ENCODE measurements at regions not wholly inside any gene's neighbourhood (a gene's known extent, or its start where the extent isn't known, plus 50 kb on each side); places are given as distances from the start of the nearest gene placed in this dataset.

DNA sequence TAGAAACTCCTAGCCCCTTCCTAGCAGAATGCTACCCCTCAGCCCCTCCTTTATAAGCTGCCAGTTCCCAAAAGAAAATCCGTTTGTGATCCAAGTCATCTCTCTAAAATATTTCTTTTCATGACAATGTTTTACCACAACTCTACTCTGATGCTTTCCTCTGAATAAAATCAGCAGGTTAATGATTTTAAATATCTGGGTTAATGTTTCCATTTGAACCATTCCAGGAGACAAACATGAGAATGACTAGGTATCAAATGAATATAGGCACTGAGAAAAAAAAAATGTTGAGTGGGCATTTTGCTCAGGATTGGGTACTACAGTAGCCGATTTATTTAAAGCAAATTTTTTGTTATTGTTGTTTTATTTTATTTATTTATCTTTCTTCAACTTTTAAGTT lies 360.3 kb downstream of the WDR11 start:
- no peak for TF ChIP-seq EZH2 (IDR thresholded peaks at IDR 0.05; ENCODE audit: borderline replicate concordance, insufficient read depth, low read depth, low read length, poor library complexity, severe bottlenecking)
- TF ChIP-seq, protein P1, sequence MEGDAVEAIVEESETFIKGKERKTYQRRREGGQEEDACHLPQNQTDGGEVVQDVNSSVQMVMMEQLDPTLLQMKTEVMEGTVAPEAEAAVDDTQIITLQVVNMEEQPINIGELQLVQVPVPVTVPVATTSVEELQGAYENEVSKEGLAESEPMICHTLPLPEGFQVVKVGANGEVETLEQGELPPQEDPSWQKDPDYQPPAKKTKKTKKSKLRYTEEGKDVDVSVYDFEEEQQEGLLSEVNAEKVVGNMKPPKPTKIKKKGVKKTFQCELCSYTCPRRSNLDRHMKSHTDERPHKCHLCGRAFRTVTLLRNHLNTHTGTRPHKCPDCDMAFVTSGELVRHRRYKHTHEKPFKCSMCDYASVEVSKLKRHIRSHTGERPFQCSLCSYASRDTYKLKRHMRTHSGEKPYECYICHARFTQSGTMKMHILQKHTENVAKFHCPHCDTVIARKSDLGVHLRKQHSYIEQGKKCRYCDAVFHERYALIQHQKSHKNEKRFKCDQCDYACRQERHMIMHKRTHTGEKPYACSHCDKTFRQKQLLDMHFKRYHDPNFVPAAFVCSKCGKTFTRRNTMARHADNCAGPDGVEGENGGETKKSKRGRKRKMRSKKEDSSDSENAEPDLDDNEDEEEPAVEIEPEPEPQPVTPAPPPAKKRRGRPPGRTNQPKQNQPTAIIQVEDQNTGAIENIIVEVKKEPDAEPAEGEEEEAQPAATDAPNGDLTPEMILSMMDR (IDR thresholded peaks at IDR 0.05) = no peak

DNA sequence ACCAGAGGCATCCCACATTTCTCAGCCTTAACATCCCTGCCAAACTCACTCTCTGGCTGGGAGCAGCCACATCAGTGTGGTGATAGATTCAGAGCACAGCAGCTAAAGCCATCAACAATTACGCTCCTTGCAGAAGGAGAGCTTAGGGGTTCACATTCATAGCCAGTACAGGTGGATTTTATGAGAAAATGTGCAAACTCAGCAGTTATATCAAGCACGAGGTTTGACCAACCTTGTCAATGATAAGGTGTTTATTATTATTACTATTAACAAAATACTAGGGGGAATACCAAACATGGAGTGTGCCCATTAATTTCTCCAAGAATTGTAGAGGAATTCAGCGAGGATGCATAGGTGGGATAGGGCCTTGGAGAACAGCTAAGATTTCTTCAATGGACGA lies 362.3 kb downstream of the WDR11 start:
- no peaks in the 10 kb centered on the region for H3K9me3 Mint-ChIP-seq (ENCODE audit: insufficient read depth)
- Histone ChIP-seq H3K9ac (ENCODE audit: low read length) (no peak overlapping the region), H3K79me2 (ENCODE audit: control insufficient read depth, insufficient read depth, low read length) (no peaks in the 10 kb centered on the region), H3K4me3 (ENCODE audit: control extremely low read depth in 1 of 5, extremely low read depth in 1 of 5, insufficient read depth in 1 of 5, low read depth in 2 of 5, low read length in 4 of 5) (no peak overlapping the region), H3K4me2 (replicated peaks; ENCODE audit: low read depth, low read length, poor library complexity, severe bottlenecking) (no peak overlapping the region), H3K4me1 (ENCODE audit: control insufficient read depth in 2 of 2, insufficient read depth in 2 of 2, low read length in 2 of 2) (no peaks in the 10 kb centered on the region), H3K27ac (ENCODE audit: low read length in 2 of 2) (no peak overlapping the region), H3K9me3 (ENCODE audit: control extremely low read depth in 1 of 3, control insufficient read depth in 2 of 3, insufficient read depth in 1 of 3, low read length in 2 of 3) (no peaks in the 10 kb centered on the region), H3K27me3 (replicated peaks in 1 of 4; ENCODE audit: control extremely low read depth in 1 of 4, control insufficient read depth in 3 of 4, insufficient read depth in 4 of 4, low read length in 3 of 4) (no peaks in the 10 kb centered on the region), H2AFZ (ENCODE audit: insufficient read depth, low read depth, low read length, poor library complexity, severe bottlenecking) (no peak overlapping the region), H4K20me1 (ENCODE audit: control insufficient read depth, insufficient read depth, low read length, poor library complexity, severe bottlenecking) (no peaks in the 10 kb centered on the region), H3K36me3 (replicated peaks in 1 of 2; ENCODE audit: control extremely low read depth in 1 of 2, control insufficient read depth in 1 of 2, extremely low read depth in 1 of 2, insufficient read depth in 2 of 2, low read length in 1 of 2) (no peaks in the 10 kb centered on the region)
- ATAC-seq (ENCODE audit: low read depth) (no peak), DNase-seq (no peak)
- no peaks in the 10 kb centered on the region for H3K27me3 Mint-ChIP-seq
- intact Hi-C loops (cut with micrococcal nuclease) = no loop called here
- no peak for TF ChIP-seq EZH2 (IDR thresholded peaks at IDR 0.05; ENCODE audit: borderline replicate concordance, insufficient read depth, low read depth, low read length, poor library complexity, severe bottlenecking)
- TF ChIP-seq, protein P1 (IDR thresholded peaks at IDR 0.05) = no peak
- no peak overlapping the region for H3K27ac Mint-ChIP-seq
- no peak overlapping the region for H3K4me3 Mint-ChIP-seq
- ChIA-PET CTCF (no interaction called here), POLR2A (no interaction called here)
- WGBS (ENCODE audit: insufficient coverage) = 56% methylated on average over 3 of the region's 4 CpGs
- no peaks in the 10 kb centered on the region for H3K4me1 Mint-ChIP-seq

More for the DNA sequence above, 360.3 kb downstream of the WDR11 start:
- no peak overlapping the region for H3K4me2 ChIP-seq (replicated peaks; ENCODE audit: low read depth, low read length, poor library complexity, severe bottlenecking)
- Mint-ChIP-seq H3K9me3 (ENCODE audit: insufficient read depth) (no peaks in the 10 kb centered on the region), H3K27ac (no peak overlapping the region), H3K4me3 (no peak overlapping the region), H3K27me3 (no peaks in the 10 kb centered on the region), H3K4me1 (no peaks in the 10 kb centered on the region)
- no peaks in the 10 kb centered on the region for H3K9me3 ChIP-seq (ENCODE audit: control extremely low read depth in 1 of 3, control insufficient read depth in 2 of 3, insufficient read depth in 1 of 3, low read length in 2 of 3)
- no peak overlapping the region for H2AFZ ChIP-seq (ENCODE audit: insufficient read depth, low read depth, low read length, poor library complexity, severe bottlenecking)
- DNase-seq = no peak
- no peak overlapping the region for H3K27ac ChIP-seq (ENCODE audit: low read length in 2 of 2)
- no peaks in the 10 kb centered on the region for H3K79me2 ChIP-seq (ENCODE audit: control insufficient read depth, insufficient read depth, low read length)
- no CpG with 5 or more reads among the region's 2 CpGs for WGBS (ENCODE audit: insufficient coverage)
- ChIA-PET POLR2A (no interaction called here), CTCF (no interaction called here)
- no peaks in the 10 kb centered on the region for H4K20me1 ChIP-seq (ENCODE audit: control insufficient read depth, insufficient read depth, low read length, poor library complexity, severe bottlenecking)
- no peaks in the 10 kb centered on the region for H3K4me1 ChIP-seq (ENCODE audit: control insufficient read depth in 2 of 2, insufficient read depth in 2 of 2, low read length in 2 of 2)
- H3K27me3 ChIP-seq (replicated peaks in 1 of 4; ENCODE audit: control extremely low read depth in 1 of 4, control insufficient read depth in 3 of 4, insufficient read depth in 4 of 4, low read length in 3 of 4) = no peaks in the 10 kb centered on the region
- intact Hi-C loops (cut with micrococcal nuclease) = no loop called here
- no peaks in the 10 kb centered on the region for H3K36me3 ChIP-seq (replicated peaks in 1 of 2; ENCODE audit: control extremely low read depth in 1 of 2, control insufficient read depth in 1 of 2, extremely low read depth in 1 of 2, insufficient read depth in 2 of 2, low read length in 1 of 2)
- no peak for ATAC-seq (ENCODE audit: low read depth)
- H3K4me3 ChIP-seq (ENCODE audit: control extremely low read depth in 1 of 5, extremely low read depth in 1 of 5, insufficient read depth in 1 of 5, low read depth in 2 of 5, low read length in 4 of 5) = no peak overlapping the region
- no peak overlapping the region for H3K9ac ChIP-seq (ENCODE audit: low read length)

Data from B cell (primary cell).